PC-9 (cell line): ENCODE measurements at regions not wholly inside any gene's neighbourhood (a gene's known extent, or its start where the extent isn't known, plus 50 kb on each side); places are given as distances from the start of the nearest gene placed in this dataset.

Experiments
- BruUV-seq: library from RNA; stranded (reverse); fragments of 400-500 nt; replicated peaks from 2 replicates; lab custom pipeline; 2021; lab: Mats Ljungman, UMichigan
- CTCF ChIA-PET: fragments of 300-600 bp; sonication (Branson Sonifier 250); formaldehyde crosslinking; loops from one replicate; lab custom pipeline; 2022; ENCODE audit warnings: antibody characterized with exemption; lab: Charles Lee
- POLR2A ChIA-PET: fragments of 300-600 bp; sonication (Branson Sonifier 250); formaldehyde crosslinking; loops from one replicate; lab custom pipeline; 2022; ENCODE audit warnings: antibody characterized with exemption; ENCODE audit not compliant: unreplicated experiment; lab: Charles Lee
- DNase-seq, 2 experiments: peaks; one replicate each; pipeline versions ENCODE4 v3.0.0 to v3.0.0-alpha.2; 2015 to 2022; ENCODE audit warnings: mixed read lengths in 1 of 2
- H2AFZ ChIP-seq: fragments of 200-600 bp; sonication (generic); 2 replicates; pipeline ENCODE4 v1.8.1; 2017; ENCODE audit warnings: antibody characterized with exemption
- H3F3A ChIP-seq: fragments of 200-600 bp; sonication (generic); 2 replicates; pipeline ENCODE4 v1.8.1; 2017; ENCODE audit warnings: antibody characterized with exemption, mild to moderate bottlenecking, low read depth; ENCODE audit not compliant: insufficient read depth
- H3K27ac ChIP-seq: fragments of 200-600 bp; sonication (generic); 2 replicates; pipeline ENCODE4 v1.6.1; 2016; ENCODE audit warnings: mixed run types
- H3K27me3 ChIP-seq: fragments of 200-600 bp; sonication (generic); 2 replicates; pipeline ENCODE4 v1.6.1; 2016; ENCODE audit warnings: low read depth, mixed run types; ENCODE audit not compliant: insufficient read depth
- H3K36me3 ChIP-seq: fragments of 200-600 bp; sonication (generic); 2 replicates; pipeline ENCODE4 v1.6.1; 2016; ENCODE audit warnings: low read depth, mixed run types
- H3K4me1 ChIP-seq: fragments of 200-600 bp; sonication (generic); replicated peaks from 2 replicates; pipeline ENCODE4 v1.6.1; 2016; ENCODE audit warnings: mixed run types; ENCODE audit not compliant: insufficient read depth
- H3K4me2 ChIP-seq: fragments of 200-600 bp; sonication (generic); 2 replicates; pipeline ENCODE4 v1.6.1; 2017; ENCODE audit warnings: mixed run types
- H3K4me3 ChIP-seq: fragments of 200-600 bp; sonication (generic); 2 replicates; pipeline ENCODE4 v1.6.1; 2016; ENCODE audit warnings: mixed run types
- H3K79me2 ChIP-seq: fragments of 200-600 bp; sonication (generic); 2 replicates; pipeline ENCODE4 v1.6.1; 2017; ENCODE audit warnings: low read depth, mixed run types
- H3K9me2 ChIP-seq: fragments of 200-600 bp; sonication (generic); 2 replicates; pipeline ENCODE4 v1.8.1; 2017; ENCODE audit warnings: mild to moderate bottlenecking; ENCODE audit not compliant: insufficient read depth
- H3K9me3 ChIP-seq: fragments of 200-600 bp; sonication (generic); 2 replicates; pipeline ENCODE4 v1.8.1; 2016; ENCODE audit warnings: low read depth; ENCODE audit not compliant: insufficient read depth
- H4K20me1 ChIP-seq: fragments of 200-600 bp; sonication (generic); 2 replicates; pipeline ENCODE4 v1.8.1; 2017; ENCODE audit not compliant: insufficient read depth
- EZH2 ChIP-seq: fragments of 200-600 bp; sonication (generic); IDR thresholded peaks from 2 replicates; pipeline ENCODE4 v1.8.0; 2017; ENCODE audit warnings: antibody characterized with exemption, low read depth
- intact Hi-C: fragments of 100-400 bp; cut with micrococcal nuclease; formaldehyde crosslinking; loops from one replicate; pipeline ENCODE4 v1.10.0; 2022; ENCODE audit not compliant: unreplicated experiment
- TF ChIP-seq, protein P1 (sequence below): fragments of 200-600 bp; sonication (generic); conservative IDR thresholded peaks from 2 replicates; pipeline ENCODE4 v1.6.1; 2017; ENCODE audit warnings: mixed run types, antibody characterized with exemption, mild to moderate bottlenecking, moderate library complexity

- intact Hi-C loops = no loop called here
- H3K4me2 ChIP-seq = no peak overlapping the region
- H3K9me3 ChIP-seq = no peaks in the 10 kb centered on the region
- H3K36me3 ChIP-seq = no peaks in the 10 kb centered on the region
- no peaks in the 10 kb centered on the region for H4K20me1 ChIP-seq
- no peak overlapping the region for H3K27ac ChIP-seq
- H3K79me2 ChIP-seq = no peaks in the 10 kb centered on the region
- H3K4me3 ChIP-seq = no peak overlapping the region
- ChIA-PET POLR2A (no interaction called here), CTCF (no interaction called here)
- TF ChIP-seq EZH2 = no peak
- TF ChIP-seq, protein P1, sequence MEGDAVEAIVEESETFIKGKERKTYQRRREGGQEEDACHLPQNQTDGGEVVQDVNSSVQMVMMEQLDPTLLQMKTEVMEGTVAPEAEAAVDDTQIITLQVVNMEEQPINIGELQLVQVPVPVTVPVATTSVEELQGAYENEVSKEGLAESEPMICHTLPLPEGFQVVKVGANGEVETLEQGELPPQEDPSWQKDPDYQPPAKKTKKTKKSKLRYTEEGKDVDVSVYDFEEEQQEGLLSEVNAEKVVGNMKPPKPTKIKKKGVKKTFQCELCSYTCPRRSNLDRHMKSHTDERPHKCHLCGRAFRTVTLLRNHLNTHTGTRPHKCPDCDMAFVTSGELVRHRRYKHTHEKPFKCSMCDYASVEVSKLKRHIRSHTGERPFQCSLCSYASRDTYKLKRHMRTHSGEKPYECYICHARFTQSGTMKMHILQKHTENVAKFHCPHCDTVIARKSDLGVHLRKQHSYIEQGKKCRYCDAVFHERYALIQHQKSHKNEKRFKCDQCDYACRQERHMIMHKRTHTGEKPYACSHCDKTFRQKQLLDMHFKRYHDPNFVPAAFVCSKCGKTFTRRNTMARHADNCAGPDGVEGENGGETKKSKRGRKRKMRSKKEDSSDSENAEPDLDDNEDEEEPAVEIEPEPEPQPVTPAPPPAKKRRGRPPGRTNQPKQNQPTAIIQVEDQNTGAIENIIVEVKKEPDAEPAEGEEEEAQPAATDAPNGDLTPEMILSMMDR = no peak
- no peak for DNase-seq
- no peak overlapping the region for H2AFZ ChIP-seq
- H3K9me2 ChIP-seq = no peaks in the 10 kb centered on the region
- no peaks in the 10 kb centered on the region for H3K4me1 ChIP-seq
- H3K27me3 ChIP-seq = no peaks in the 10 kb centered on the region
- no peaks in the 10 kb centered on the region for H3F3A ChIP-seq
- BruUV-seq = no TSS peak
These were observed 385.7 kb upstream of the EPHA5 start for GRCh38 chr4:66055999-66056398.

DNA sequence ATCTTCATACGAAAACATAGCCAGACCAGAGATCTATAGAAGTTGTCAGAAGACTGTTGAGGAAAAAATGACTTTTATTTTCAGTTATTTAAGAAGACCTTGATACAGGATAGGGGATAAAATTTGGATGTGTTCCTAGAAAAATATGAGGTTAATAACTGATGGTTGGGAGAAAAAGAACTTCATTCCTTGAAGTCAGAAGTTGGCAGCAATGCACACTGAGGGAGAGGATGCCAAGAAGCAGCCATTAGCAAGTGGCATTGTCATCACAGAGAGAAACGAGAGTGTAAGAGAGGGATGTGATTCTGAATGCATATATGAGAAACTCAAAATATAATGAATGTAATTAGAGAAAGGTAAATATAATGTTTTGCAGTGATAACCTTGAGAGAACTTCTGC lies 382.1 kb upstream of the EPHA5 start:
- no peaks in the 10 kb centered on the region for H3F3A ChIP-seq
- intact Hi-C loops = no loop called here
- DNase-seq = no peak
- BruUV-seq = no TSS peak
- CTCF ChIA-PET = no interaction called here
- TF ChIP-seq, protein P1 = no peak
- no peak for TF ChIP-seq EZH2
- no peak overlapping the region for H3K4me3 ChIP-seq
- H2AFZ ChIP-seq = no peak overlapping the region
- H3K4me2 ChIP-seq = no peak overlapping the region
- H3K9me2 ChIP-seq = no peaks in the 10 kb centered on the region
- H3K9me3 ChIP-seq = no peaks in the 10 kb centered on the region
- POLR2A ChIA-PET = no interaction called here
- no peaks in the 10 kb centered on the region for H3K79me2 ChIP-seq
- H3K4me1 ChIP-seq = no peaks in the 10 kb centered on the region
- no peaks in the 10 kb centered on the region for H4K20me1 ChIP-seq
- no peaks in the 10 kb centered on the region for H3K36me3 ChIP-seq
- H3K27ac ChIP-seq = no peak overlapping the region
- no peaks in the 10 kb centered on the region for H3K27me3 ChIP-seq

DNA sequence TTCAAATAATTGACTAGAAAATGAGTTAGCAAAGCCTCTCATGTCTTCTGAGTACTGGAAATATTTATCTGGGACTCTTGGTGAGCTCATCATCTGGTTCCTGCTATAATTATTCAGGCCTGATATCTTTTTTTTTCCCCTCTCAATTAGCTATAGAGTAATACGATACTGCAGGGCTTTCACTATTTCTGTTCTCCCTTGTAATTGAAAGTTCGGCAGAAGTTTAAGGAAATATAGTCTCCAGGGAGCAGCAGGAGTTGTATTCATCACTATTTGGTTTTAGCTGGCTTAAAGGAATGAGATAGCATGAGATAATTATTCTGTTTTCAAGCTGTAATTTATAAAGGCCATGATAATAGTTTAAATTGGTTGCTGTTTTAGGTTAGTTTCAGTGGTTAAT lies 378.6 kb upstream of the EPHA5 start:
- Histone ChIP-seq H3K79me2 (no peaks in the 10 kb centered on the region), H3K4me2 (no peak overlapping the region), H3K4me1 (no peaks in the 10 kb centered on the region), H3K9me2 (no peaks in the 10 kb centered on the region), H3F3A (no peaks in the 10 kb centered on the region), H3K27me3 (no peaks in the 10 kb centered on the region), H3K27ac (no peak overlapping the region), H2AFZ (no peak overlapping the region), H3K9me3 (no peaks in the 10 kb centered on the region), H4K20me1 (no peaks in the 10 kb centered on the region), H3K36me3 (no peaks in the 10 kb centered on the region), H3K4me3 (no peak overlapping the region)
- BruUV-seq = no TSS peak
- no peak for TF ChIP-seq EZH2
- TF ChIP-seq, protein P1 = no peak
- ChIA-PET POLR2A (interaction anchor here (0.6 kb wide), 2 partner anchors 180 to 257 kb away, joined by 3 to 6 read pairs; no protein-coding TSS in a partner anchor), CTCF (no interaction called here)
- intact Hi-C loops = no loop called here
- DNase-seq = no peak
